HG03097 (cell line): ENCODE measurements at regions not wholly inside any gene's neighbourhood (a gene's known extent, or its start where the extent isn't known, plus 50 kb on each side); places are given as distances from the start of the nearest gene placed in this dataset.

ENCODE experiments used
- ATAC-seq: cut with Tn5 transposase; IDR thresholded peaks from one replicate; pipeline ENCODE4 v1.9.1; 2021; ENCODE audit not compliant: unreplicated experiment, low FRiP score

- no peak for ATAC-seq
Observed at GRCh38 chr9:120151149-120151548, 428.8 kb downstream of the CDK5RAP2 start.

- no peak for ATAC-seq
Observed at GRCh38 chr9:120138955-120139354, 441.0 kb downstream of the CDK5RAP2 start.

- ATAC-seq = no peak
Observed at GRCh38 chr9:120137186-120137840, 442.7 kb downstream of the CDK5RAP2 start.

- ATAC-seq = no peak
Observed at GRCh38 chr9:120136696-120137095, 443.3 kb downstream of the CDK5RAP2 start.

- no peak for ATAC-seq
Observed at GRCh38 chr9:120117081-120117480, 462.9 kb downstream of the CDK5RAP2 start.

- no peak for ATAC-seq
Observed at GRCh38 chr9:120110520-120110919, 469.4 kb downstream of the CDK5RAP2 start.

- no peak for ATAC-seq
Observed at GRCh38 chr9:120109242-120109641, 470.7 kb downstream of the CDK5RAP2 start.

- ATAC-seq = no peak
Observed at GRCh38 chr9:120107138-120107537, 472.8 kb downstream of the CDK5RAP2 start.

- ATAC-seq = no peak
Observed at GRCh38 chr9:120104771-120105170, 475.2 kb downstream of the CDK5RAP2 start.

- no peak for ATAC-seq
Observed at GRCh38 chr9:120100595-120100994, 479.4 kb downstream of the CDK5RAP2 start.

- no peak for ATAC-seq
Observed at GRCh38 chr9:120099065-120099464, 480.9 kb downstream of the CDK5RAP2 start.

- ATAC-seq = no peak
Observed at GRCh38 chr9:120098584-120098983, 481.4 kb downstream of the CDK5RAP2 start.

- ATAC-seq = no peak
Observed at GRCh38 chr9:120091206-120091605, 488.8 kb downstream of the CDK5RAP2 start.

GRCh38 chr9:120080849-120081248 lies 499.1 kb downstream of the CDK5RAP2 start:
- ATAC-seq = no peak

- ATAC-seq = no peak
Observed at GRCh38 chr9:120078112-120078511, 501.9 kb downstream of the CDK5RAP2 start.

- ATAC-seq = no peak
Observed at GRCh38 chr9:120071760-120072159, 508.2 kb downstream of the CDK5RAP2 start.

- ATAC-seq = no peak
Observed at GRCh38 chr9:120066315-120066714, 513.7 kb downstream of the CDK5RAP2 start.

- no peak for ATAC-seq
Observed at GRCh38 chr9:120065151-120065550, 514.8 kb downstream of the CDK5RAP2 start.

GRCh38 chr9:120045011-120045410 lies 535.0 kb downstream of the CDK5RAP2 start:
- no peak for ATAC-seq

GRCh38 chr9:120043448-120043847 lies 536.5 kb downstream of the CDK5RAP2 start:
- no peak for ATAC-seq

GRCh38 chr9:120040896-120041295 lies 539.1 kb downstream of the CDK5RAP2 start:
- ATAC-seq = no peak

- no peak for ATAC-seq
Observed at GRCh38 chr9:120038342-120038741, 541.6 kb downstream of the CDK5RAP2 start.

- ATAC-seq = no peak
Observed at GRCh38 chr9:120032639-120033038, 547.3 kb downstream of the CDK5RAP2 start.
